ENCODE measurements at regions not wholly inside any gene's neighbourhood (a gene's known extent, or its start where the extent isn't known, plus 50 kb on each side); places are given as distances from the start of the nearest gene placed in this dataset.

- 0% methylated on average over 1 of the region's 4 CpGs; no CpG with 5 or more reads in 1 of the 2 experiments for WGBS, 2 experiments (ENCODE audit: extremely low coverage in 2 of 2, insufficient read length in 1 of 2)
- BruUV-seq (replicated peaks) = no TSS peak
- Histone ChIP-seq H3K18ac (ENCODE audit: low read depth, low read length) (no peak overlapping the region), H2AK5ac (ENCODE audit: low read depth, low read length) (no peak overlapping the region), H2AK9ac (replicated peaks; ENCODE audit: low read depth, low read length, poor library complexity) (no peak overlapping the region), H2BK5ac (ENCODE audit: low read depth, low read length, poor library complexity, severe bottlenecking) (no peak overlapping the region), H3K4ac (ENCODE audit: low read depth, low read length) (no peak overlapping the region), H3K23ac (ENCODE audit: low read depth, low read length) (no peak overlapping the region), H4K20me1 (ENCODE audit: insufficient read depth, low read length) (no peaks in the 10 kb centered on the region), H3K14ac (replicated peaks; ENCODE audit: low read depth, low read length) (no peak overlapping the region), H3K27ac (ENCODE audit: insufficient read depth, low read length) (no peak overlapping the region), H2BK15ac (ENCODE audit: low read depth, low read length) (no peak overlapping the region), H3K4me2 (ENCODE audit: low read depth, low read length) (no peak overlapping the region), H2AFZ (replicated peaks; ENCODE audit: low read length, poor library complexity) (no peak overlapping the region), H4K5ac (ENCODE audit: low read depth, low read length) (no peak overlapping the region), H3K4me3 (ENCODE audit: insufficient read depth, low read depth, low read length) (no peak overlapping the region), H4K91ac (ENCODE audit: insufficient read depth, low read depth, low read length) (no peak overlapping the region), H3K27me3 (ENCODE audit: control insufficient read depth, insufficient read depth, low read length) (peaks cover 5% of the 10 kb centered on the region), H3K56ac (ENCODE audit: extremely low read depth, insufficient read depth, low read length) (no peak overlapping the region), H2BK120ac (ENCODE audit: low read depth, low read length) (no peak overlapping the region), H3K4me1 (ENCODE audit: control insufficient read depth, insufficient read depth, low read length) (no peaks in the 10 kb centered on the region), H3K36me3 (ENCODE audit: control insufficient read depth, insufficient read depth, low read length) (no peaks in the 10 kb centered on the region), H4K8ac (ENCODE audit: low read depth in 2 of 2, low read length in 2 of 2) (no peak overlapping the region), H2BK20ac (ENCODE audit: low read depth, low read length) (no peak overlapping the region), H3K79me1 (ENCODE audit: low read depth in 1 of 2, low read length in 2 of 2) (no peaks in the 10 kb centered on the region), H3K9ac (ENCODE audit: low read depth, low read length) (no peak overlapping the region), H3K9me3 (ENCODE audit: control insufficient read depth, insufficient read depth, low read length) (no peaks in the 10 kb centered on the region), H3K9me1 (ENCODE audit: insufficient read depth, low read length) (no peaks in the 10 kb centered on the region)
- ChIA-PET POLR2A (ENCODE audit: unreplicated experiment) (no interaction called here), CTCF (no interaction called here)
- dilution Hi-C loops (cut with HindIII; ENCODE audit: low sequenced_read_pairs, unreplicated experiment) (no loop called here), intact Hi-C loops (cut with micrococcal nuclease) (no loop called here), in situ Hi-C loops (cut with MboI; ENCODE audit: low sequenced_read_pairs) (no loop called here)
- ATAC-seq (ENCODE audit: low read depth) (no peak), DNase-seq (no peak)
- TF ChIP-seq POLR2A (IDR thresholded peaks at IDR 0.05; ENCODE audit: low read depth, low read length) (no peak), CHD1 (IDR thresholded peaks at IDR 0.05; ENCODE audit: low read depth, low read length) (no peak), RFX5 (IDR thresholded peaks at IDR 0.05; ENCODE audit: low read depth, low read length) (no peak), USF2 (IDR thresholded peaks at IDR 0.05; ENCODE audit: low read depth, low read length) (no peak), BHLHE40 (IDR thresholded peaks at IDR 0.05; ENCODE audit: low read depth, low read length) (no peak), MXI1 (IDR thresholded peaks at IDR 0.05; ENCODE audit: borderline replicate concordance, low read depth, low read length) (no peak), CEBPB (IDR thresholded peaks at IDR 0.05; ENCODE audit: low read depth, low read length) (no peak), SMC3 (IDR thresholded peaks at IDR 0.05; ENCODE audit: low read depth, low read length) (no peak), CTCF (conservative IDR thresholded peaks at IDR 0.05; ENCODE audit: low read depth, low read length) (no peak), ELK1 (IDR thresholded peaks at IDR 0.05; ENCODE audit: borderline replicate concordance, low read depth, low read length) (no peak), FOS (IDR thresholded peaks at IDR 0.05; ENCODE audit: low read depth, low read length) (no peak), RCOR1 (IDR thresholded peaks at IDR 0.05; ENCODE audit: insufficient replicate concordance, low read length) (no peak), MAZ (IDR thresholded peaks at IDR 0.05; ENCODE audit: borderline replicate concordance, low read depth, low read length) (no peak), RAD21 (IDR thresholded peaks at IDR 0.05; ENCODE audit: low read length) (no peak), NFE2L2 (IDR thresholded peaks at IDR 0.05; ENCODE audit: low read depth, low read length) (no peak), MAFK (IDR thresholded peaks at IDR 0.05; ENCODE audit: low read depth, low read length) (no peak)
These were observed 489.0 kb downstream of the SNAPC1 start for GRCh38 chr14:62251237-62251636.

Data from IMR-90 (cell line).